Panc1 (cell line): ENCODE measurements at regions not wholly inside any gene's neighbourhood (a gene's known extent, or its start where the extent isn't known, plus 50 kb on each side); places are given as distances from the start of the nearest gene placed in this dataset.

ENCODE experiments used
- POLR2AphosphoS5 ChIP-seq: IDR thresholded peaks from 2 replicates; pipeline ENCODE4 v1.6.1; 2012; ENCODE audit warnings: mild to moderate bottlenecking, low read depth, low read length, moderate library complexity
- TF ChIP-seq, protein P1 (sequence below): fragments of 450-650 bp; IDR thresholded peaks from 2 replicates; pipeline ENCODE4 v1.5.1; 2017; ENCODE audit warnings: mild to moderate bottlenecking

DNA sequence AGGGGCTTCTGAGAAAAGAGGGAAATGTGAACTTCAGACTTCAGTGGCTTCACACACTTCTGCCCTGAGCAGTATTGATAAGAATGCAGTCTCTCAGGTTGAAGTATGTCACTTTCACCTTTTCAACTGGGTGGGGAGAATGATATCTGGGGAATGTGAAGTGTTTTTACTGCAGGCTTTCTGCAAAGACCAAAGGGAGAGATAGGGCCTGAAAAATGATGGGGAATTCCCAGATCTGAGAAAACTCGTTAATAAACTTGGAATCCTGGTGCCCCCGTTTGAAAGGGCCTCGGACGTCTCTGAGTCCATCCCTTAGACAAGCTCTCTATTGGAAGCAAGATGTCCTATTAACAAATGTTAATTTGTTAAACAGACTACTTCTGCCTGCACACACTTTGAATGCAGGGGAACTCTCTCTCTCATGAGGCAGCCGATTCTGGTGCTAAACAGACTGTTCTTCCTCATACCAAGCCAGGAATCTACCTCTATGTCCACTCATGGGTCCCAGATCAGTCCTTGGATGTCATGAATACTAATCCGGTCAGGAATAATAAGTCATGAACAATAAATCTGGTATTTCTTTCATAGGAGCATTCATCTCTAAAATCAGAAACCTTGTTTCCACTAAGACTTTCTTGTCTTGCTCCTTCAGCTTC lies 193.6 kb downstream of the JCAD start:
- TF ChIP-seq, protein P1, sequence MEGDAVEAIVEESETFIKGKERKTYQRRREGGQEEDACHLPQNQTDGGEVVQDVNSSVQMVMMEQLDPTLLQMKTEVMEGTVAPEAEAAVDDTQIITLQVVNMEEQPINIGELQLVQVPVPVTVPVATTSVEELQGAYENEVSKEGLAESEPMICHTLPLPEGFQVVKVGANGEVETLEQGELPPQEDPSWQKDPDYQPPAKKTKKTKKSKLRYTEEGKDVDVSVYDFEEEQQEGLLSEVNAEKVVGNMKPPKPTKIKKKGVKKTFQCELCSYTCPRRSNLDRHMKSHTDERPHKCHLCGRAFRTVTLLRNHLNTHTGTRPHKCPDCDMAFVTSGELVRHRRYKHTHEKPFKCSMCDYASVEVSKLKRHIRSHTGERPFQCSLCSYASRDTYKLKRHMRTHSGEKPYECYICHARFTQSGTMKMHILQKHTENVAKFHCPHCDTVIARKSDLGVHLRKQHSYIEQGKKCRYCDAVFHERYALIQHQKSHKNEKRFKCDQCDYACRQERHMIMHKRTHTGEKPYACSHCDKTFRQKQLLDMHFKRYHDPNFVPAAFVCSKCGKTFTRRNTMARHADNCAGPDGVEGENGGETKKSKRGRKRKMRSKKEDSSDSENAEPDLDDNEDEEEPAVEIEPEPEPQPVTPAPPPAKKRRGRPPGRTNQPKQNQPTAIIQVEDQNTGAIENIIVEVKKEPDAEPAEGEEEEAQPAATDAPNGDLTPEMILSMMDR = no peak
- TF ChIP-seq POLR2AphosphoS5 = no peak
